Stomach (tissue), 8 donors: ENCODE measurements at regions not wholly inside any gene's neighbourhood (a gene's known extent, or its start where the extent isn't known, plus 50 kb on each side); places are given as distances from the start of the nearest gene placed in this dataset.

Experiments
- DNase-seq, 2 donors: peaks; one replicate each; pipeline versions ENCODE4 v3.0.0 to v3.0.0-alpha.2; 2013 to 2019
- H3K27ac ChIP-seq, 5 donors: fragments of 200-600 bp in 4 of 5; sonication (generic) in 4 of 5; one replicate each; pipeline ENCODE4 v1.5.1; 2013 to 2019; ENCODE audit warnings: mild to moderate bottlenecking in 1 of 5, moderate library complexity in 1 of 5
- H3K27me3 ChIP-seq, 3 donors: fragments of 200-600 bp; sonication (generic); one replicate each; pipeline ENCODE4 v1.5.1; 2017 to 2019; ENCODE audit warnings: mixed run types in 1 of 3
- H3K36me3 ChIP-seq, 4 donors: fragments of 200-600 bp; sonication (generic); 1 replicate in 3 of 4; 2 replicates in 1 of 4; pipeline ENCODE4 v1.5.1; 2016 to 2019
- H3K4me1 ChIP-seq, 4 donors: fragments of 200-600 bp; sonication (generic); one replicate each; pipeline ENCODE4 v1.5.1; 2016 to 2019
- H3K4me3 ChIP-seq, 4 donors: fragments of 200-600 bp; sonication (generic) in 3 of 4; one replicate each; pipeline ENCODE4 v1.5.1; 2016 to 2019; ENCODE audit warnings: mild to moderate bottlenecking in 1 of 4
- H3K9me3 ChIP-seq, 4 donors: fragments of 200-600 bp; sonication (generic); one replicate each; pipeline ENCODE4 v1.5.1; 2016 to 2019
- CTCF ChIP-seq, 7 experiments: fragments of 450-650 bp in 4 of 7; fragments of 200-600 bp in 3 of 7; sonication (generic) in 3 of 7; IDR thresholded peaks; one replicate each; pipeline ENCODE4 v1.5.1; 2016 to 2019; ENCODE audit warnings: antibody characterized with exemption in 7 of 7, control low read depth in 2 of 7, mild to moderate bottlenecking in 1 of 7
- EP300 ChIP-seq: sonication (generic); formaldehyde crosslinking; IDR thresholded peaks from one replicate; pipeline ENCODE4 v1.6.1; 2017; ENCODE audit warnings: antibody characterized with exemption
- POLR2A ChIP-seq, 4 donors: fragments of 450-650 bp; IDR thresholded peaks; one replicate each; pipeline ENCODE4 v1.6.1; 2016; ENCODE audit warnings: antibody characterized with exemption in 4 of 4, control low read depth in 2 of 4, mild to moderate bottlenecking in 1 of 4, moderate library complexity in 1 of 4
- POLR2AphosphoS5 ChIP-seq, 3 donors: sonication (generic); formaldehyde crosslinking; IDR thresholded peaks; one replicate each; pipeline ENCODE4 v1.6.1; 2016; ENCODE audit warnings: antibody characterized with exemption in 3 of 3
- WGBS, 5 donors: extraction: QIAGEN DNeasy Blood & Tissue Kit in 3 of 5; methylation state at CpG; one replicate each; pipeline versions ENCODE4 v1.1.5 to v1.1.7; 2013 to 2018; 5-methylcytosine and 5-hydroxymethylcytosine counted together
- intact Hi-C: fragments of 100-400 bp; cut with DNase I; formaldehyde crosslinking; loops from one replicate; pipeline ENCODE4 v1.15.1; 2023; ENCODE audit warnings: low total_unique reads
- donor health status: healthy with polysubstance abuse.
- donor health status: Bipolar disorder and iron deficiency.
- donor health status: healthy.

- Histone ChIP-seq H3K36me3 (no peaks in the 10 kb centered on the region), H3K27ac (no peak overlapping the region), H3K9me3 (no peaks in the 10 kb centered on the region), H3K4me3 (no peak overlapping the region), H3K27me3 (peaks cover 0 to 30% (median 0%) of the 10 kb centered on the region in 3 donors), H3K4me1 (no peaks in the 10 kb centered on the region)
- TF ChIP-seq EP300 (no peak), CTCF (IDR thresholded peaks at IDR 0.05) (no peak), POLR2AphosphoS5 (IDR thresholded peaks at IDR 0.05) (no peak), POLR2A (IDR thresholded peaks at IDR 0.05) (no peak)
- DNase-seq, result no peak
- 16 to 51% (median 23%) methylated on average over 2 of the region's 2 CpGs for WGBS, 5 donors
- intact Hi-C loops, result no loop called here
Measured at GRCh38 chr12:118846416-118846815, 134.9 kb upstream of the SRRM4 start.

- no peak for DNase-seq
- Histone ChIP-seq H3K27me3 (peaks cover 0 to 41% (median 0%) of the 10 kb centered on the region in 3 donors), H3K27ac (no peak overlapping the region), H3K9me3 (no peaks in the 10 kb centered on the region), H3K4me1 (no peaks in the 10 kb centered on the region), H3K4me3 (no peak overlapping the region), H3K36me3 (no peaks in the 10 kb centered on the region)
- TF ChIP-seq CTCF (IDR thresholded peaks at IDR 0.05), result peak in 3 of 7 experiments; percentile 21 to 38 (median 29)
- no peak for TF ChIP-seq POLR2AphosphoS5 (IDR thresholded peaks at IDR 0.05)
- intact Hi-C loops, result no loop called here
- WGBS, 5 donors, result 38 to 45% (median 41%) methylated on average over 7 of the region's 7 CpGs
Measured at GRCh38 chr12:118850244-118850825, 131.0 kb upstream of the SRRM4 start.

- Histone ChIP-seq H3K27me3 (peaks cover 0 to 41% (median 0%) of the 10 kb centered on the region in 3 donors), H3K36me3 (no peaks in the 10 kb centered on the region), H3K4me3 (no peak overlapping the region), H3K4me1 (no peaks in the 10 kb centered on the region), H3K27ac (no peak overlapping the region), H3K9me3 (no peaks in the 10 kb centered on the region)
- no peak for DNase-seq
- TF ChIP-seq CTCF (IDR thresholded peaks at IDR 0.05) (no peak), POLR2AphosphoS5 (IDR thresholded peaks at IDR 0.05) (no peak), EP300 (no peak), POLR2A (IDR thresholded peaks at IDR 0.05) (no peak)
- intact Hi-C loops, result no loop called here
- 45 to 71% (median 67%) methylated on average over 2 of the region's 2 CpGs for WGBS, 5 donors
Measured at GRCh38 chr12:118851891-118852290, 129.4 kb upstream of the SRRM4 start.

- 60 to 65% (median 62%) methylated on average over 4 of the region's 4 CpGs for WGBS, 5 donors
- peaks cover 0 to 41% (median 0%) of the 10 kb centered on the region in 3 donors for H3K27me3 ChIP-seq
- no peaks in the 10 kb centered on the region for H3K36me3 ChIP-seq
- DNase-seq, result peak in 1 of 2 donors; percentile 9
- H3K4me1 ChIP-seq, result no peaks in the 10 kb centered on the region
- no peak overlapping the region for H3K4me3 ChIP-seq
- TF ChIP-seq EP300, result no peak
- peak in 1 of 7 experiments; percentile 17 for TF ChIP-seq CTCF (IDR thresholded peaks at IDR 0.05)
- H3K9me3 ChIP-seq, result no peaks in the 10 kb centered on the region
- H3K27ac ChIP-seq, result no peak overlapping the region
- intact Hi-C loops, result no loop called here
Measured at GRCh38 chr12:118853634-118854033, 127.7 kb upstream of the SRRM4 start.
